ENCODE measurements at regions not wholly inside any gene's neighbourhood (a gene's known extent, or its start where the extent isn't known, plus 50 kb on each side); places are given as distances from the start of the nearest gene placed in this dataset.

DNA sequence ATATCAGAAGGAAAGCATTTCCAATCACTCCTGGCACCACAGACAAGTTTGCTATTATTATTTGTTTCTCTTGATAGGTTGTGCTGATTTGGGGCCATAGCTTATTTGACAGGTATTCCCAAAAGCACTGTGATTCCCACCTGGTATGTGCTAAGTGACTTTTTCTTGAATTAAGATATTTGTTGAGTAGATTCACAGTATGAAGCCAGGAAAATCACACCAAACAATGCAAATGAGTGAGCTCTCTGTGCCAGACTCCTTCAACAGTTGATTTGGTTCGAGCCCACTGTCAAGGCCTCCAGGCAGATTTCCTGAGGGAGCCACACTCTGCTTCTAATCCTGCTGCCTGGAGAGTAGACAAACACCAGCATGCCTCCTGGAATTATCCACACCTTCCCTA lies 253.0 kb upstream of the POU2AF2 start:
- 0% methylated on average over 1 of the region's 1 CpG for WGBS (ENCODE audit: insufficient coverage, insufficient replicate concordance, low lambda C conversion rate, missing lambda C conversion rate)
- SMC1A ChIA-PET (ENCODE audit: uncharacterized antibody, unreplicated experiment) = interaction anchor here (1.0 kb wide), 1 partner anchor 203 kb away, joined by 3 read pairs; no protein-coding TSS in a partner anchor

More for the DNA sequence above, 253.0 kb upstream of the POU2AF2 start:
- Histone ChIP-seq H4K20me1 (ENCODE audit: control insufficient read depth, insufficient read depth) (no peaks in the 10 kb centered on the region), H3K27me3 (replicated peaks in 1 of 2; ENCODE audit: control insufficient read depth in 2 of 2, insufficient read depth in 2 of 2, low read length in 1 of 2) (peaks cover 0 to 4% of the 10 kb centered on the region in 2 experiments; a peak in 1 of 4 replicates), H3K9me3 (replicated peaks; ENCODE audit: control insufficient read depth, insufficient read depth, low read length) (no peaks in the 10 kb centered on the region), H2AFZ (ENCODE audit: control insufficient read depth, low read depth, low read length) (no peak overlapping the region), H3K4me1 (ENCODE audit: control insufficient read depth, insufficient read depth, low read length) (no peaks in the 10 kb centered on the region), H3K27ac (ENCODE audit: control insufficient read depth, insufficient read depth) (no peak overlapping the region), H3K9ac (ENCODE audit: control insufficient read depth, insufficient read depth, low read length) (no peak overlapping the region), H3K4me3 (no peak overlapping the region), H3K79me2 (ENCODE audit: control insufficient read depth, insufficient read depth, low read length) (no peaks in the 10 kb centered on the region), H3K36me3 (ENCODE audit: control insufficient read depth in 2 of 2, insufficient read depth in 2 of 2, low read length in 1 of 2) (no peaks in the 10 kb centered on the region), H3K4me2 (ENCODE audit: control insufficient read depth, insufficient read depth) (no peak overlapping the region)
- intact Hi-C loops (cut with micrococcal nuclease; ENCODE audit: unreplicated experiment) (no loop called here), in situ Hi-C loops (cut with MboI) (no loop called here)
- no peak for FAIRE-seq
- CTCF ChIA-PET = no interaction called here
- RAD21 ChIA-PET (ENCODE audit: unreplicated experiment) = interaction anchor here (0.8 kb wide), 1 partner anchor 22 kb away, joined by 3 read pairs; no protein-coding TSS in a partner anchor
- POLR2A ChIA-PET = interaction anchor here (1.2 kb wide), 1 partner anchor 34 kb away, joined by 3 read pairs; no protein-coding TSS in a partner anchor
- TF ChIP-seq LARP7 (IDR thresholded peaks at IDR 0.05) (no peak), IRF4 (IDR thresholded peaks at IDR 0.05; ENCODE audit: low read depth, low read length) (no peak), BRCA1 (IDR thresholded peaks at IDR 0.05; ENCODE audit: low read depth, low read length) (no peak), SP1 (IDR thresholded peaks at IDR 0.05; ENCODE audit: low read depth, low read length) (no peak), SUZ12 (IDR thresholded peaks at IDR 0.05; ENCODE audit: unreplicated experiment) (no peak), JUND (IDR thresholded peaks at IDR 0.05; ENCODE audit: low read depth, low read length) (no peak), CHD4 (IDR thresholded peaks at IDR 0.05) (no peak), RB1 (IDR thresholded peaks at IDR 0.05; ENCODE audit: borderline replicate concordance) (no peak)
- TF ChIP-seq, protein P1, sequence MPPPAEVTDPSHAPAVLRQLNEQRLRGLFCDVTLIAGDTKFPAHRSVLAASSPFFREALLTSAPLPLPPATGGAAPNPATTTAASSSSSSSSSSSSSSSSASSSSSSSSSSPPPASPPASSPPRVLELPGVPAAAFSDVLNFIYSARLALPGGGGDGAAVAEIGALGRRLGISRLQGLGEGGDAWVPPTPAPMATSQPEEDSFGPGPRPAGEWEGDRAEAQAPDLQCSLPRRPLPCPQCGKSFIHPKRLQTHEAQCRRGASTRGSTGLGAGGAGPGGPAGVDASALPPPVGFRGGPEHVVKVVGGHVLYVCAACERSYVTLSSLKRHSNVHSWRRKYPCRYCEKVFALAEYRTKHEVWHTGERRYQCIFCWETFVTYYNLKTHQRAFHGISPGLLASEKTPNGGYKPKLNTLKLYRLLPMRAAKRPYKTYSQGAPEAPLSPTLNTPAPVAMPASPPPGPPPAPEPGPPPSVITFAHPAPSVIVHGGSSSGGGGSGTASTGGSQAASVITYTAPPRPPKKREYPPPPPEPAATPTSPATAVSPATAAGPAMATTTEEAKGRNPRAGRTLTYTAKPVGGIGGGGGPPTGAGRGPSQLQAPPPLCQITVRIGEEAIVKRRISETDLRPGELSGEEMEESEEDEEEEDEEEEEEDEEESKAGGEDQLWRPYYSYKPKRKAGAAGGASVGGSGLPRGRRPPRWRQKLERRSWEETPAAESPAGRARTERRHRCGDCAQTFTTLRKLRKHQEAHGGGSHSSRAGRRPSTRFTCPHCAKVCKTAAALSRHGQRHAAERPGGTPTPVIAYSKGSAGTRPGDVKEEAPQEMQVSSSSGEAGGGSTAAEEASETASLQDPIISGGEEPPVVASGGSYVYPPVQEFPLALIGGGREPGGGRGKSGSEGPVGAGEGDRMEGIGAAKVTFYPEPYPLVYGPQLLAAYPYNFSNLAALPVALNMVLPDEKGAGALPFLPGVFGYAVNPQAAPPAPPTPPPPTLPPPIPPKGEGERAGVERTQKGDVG (CRISPR knock-in tag; IDR thresholded peaks at IDR 0.05) = no peak
- TF ChIP-seq, protein P2, sequence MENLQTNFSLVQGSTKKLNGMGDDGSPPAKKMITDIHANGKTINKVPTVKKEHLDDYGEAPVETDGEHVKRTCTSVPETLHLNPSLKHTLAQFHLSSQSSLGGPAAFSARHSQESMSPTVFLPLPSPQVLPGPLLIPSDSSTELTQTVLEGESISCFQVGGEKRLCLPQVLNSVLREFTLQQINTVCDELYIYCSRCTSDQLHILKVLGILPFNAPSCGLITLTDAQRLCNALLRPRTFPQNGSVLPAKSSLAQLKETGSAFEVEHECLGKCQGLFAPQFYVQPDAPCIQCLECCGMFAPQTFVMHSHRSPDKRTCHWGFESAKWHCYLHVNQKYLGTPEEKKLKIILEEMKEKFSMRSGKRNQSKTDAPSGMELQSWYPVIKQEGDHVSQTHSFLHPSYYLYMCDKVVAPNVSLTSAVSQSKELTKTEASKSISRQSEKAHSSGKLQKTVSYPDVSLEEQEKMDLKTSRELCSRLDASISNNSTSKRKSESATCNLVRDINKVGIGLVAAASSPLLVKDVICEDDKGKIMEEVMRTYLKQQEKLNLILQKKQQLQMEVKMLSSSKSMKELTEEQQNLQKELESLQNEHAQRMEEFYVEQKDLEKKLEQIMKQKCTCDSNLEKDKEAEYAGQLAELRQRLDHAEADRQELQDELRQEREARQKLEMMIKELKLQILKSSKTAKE (IDR thresholded peaks at IDR 0.05; ENCODE audit: low read depth, poor library complexity, severe bottlenecking) = no peak
- TF ChIP-seq, protein P3, sequence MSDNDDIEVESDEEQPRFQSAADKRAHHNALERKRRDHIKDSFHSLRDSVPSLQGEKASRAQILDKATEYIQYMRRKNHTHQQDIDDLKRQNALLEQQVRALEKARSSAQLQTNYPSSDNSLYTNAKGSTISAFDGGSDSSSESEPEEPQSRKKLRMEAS (IDR thresholded peaks at IDR 0.05; ENCODE audit: low read depth, low read length) = no peak
- TF ChIP-seq, protein P4, sequence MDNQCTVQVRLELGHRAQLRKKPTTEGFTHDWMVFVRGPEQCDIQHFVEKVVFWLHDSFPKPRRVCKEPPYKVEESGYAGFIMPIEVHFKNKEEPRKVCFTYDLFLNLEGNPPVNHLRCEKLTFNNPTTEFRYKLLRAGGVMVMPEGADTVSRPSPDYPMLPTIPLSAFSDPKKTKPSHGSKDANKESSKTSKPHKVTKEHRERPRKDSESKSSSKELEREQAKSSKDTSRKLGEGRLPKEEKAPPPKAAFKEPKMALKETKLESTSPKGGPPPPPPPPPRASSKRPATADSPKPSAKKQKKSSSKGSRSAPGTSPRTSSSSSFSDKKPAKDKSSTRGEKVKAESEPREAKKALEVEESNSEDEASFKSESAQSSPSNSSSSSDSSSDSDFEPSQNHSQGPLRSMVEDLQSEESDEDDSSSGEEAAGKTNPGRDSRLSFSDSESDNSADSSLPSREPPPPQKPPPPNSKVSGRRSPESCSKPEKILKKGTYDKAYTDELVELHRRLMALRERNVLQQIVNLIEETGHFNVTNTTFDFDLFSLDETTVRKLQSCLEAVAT (IDR thresholded peaks at IDR 0.05) = no peak
- TF ChIP-seq, protein P5, sequence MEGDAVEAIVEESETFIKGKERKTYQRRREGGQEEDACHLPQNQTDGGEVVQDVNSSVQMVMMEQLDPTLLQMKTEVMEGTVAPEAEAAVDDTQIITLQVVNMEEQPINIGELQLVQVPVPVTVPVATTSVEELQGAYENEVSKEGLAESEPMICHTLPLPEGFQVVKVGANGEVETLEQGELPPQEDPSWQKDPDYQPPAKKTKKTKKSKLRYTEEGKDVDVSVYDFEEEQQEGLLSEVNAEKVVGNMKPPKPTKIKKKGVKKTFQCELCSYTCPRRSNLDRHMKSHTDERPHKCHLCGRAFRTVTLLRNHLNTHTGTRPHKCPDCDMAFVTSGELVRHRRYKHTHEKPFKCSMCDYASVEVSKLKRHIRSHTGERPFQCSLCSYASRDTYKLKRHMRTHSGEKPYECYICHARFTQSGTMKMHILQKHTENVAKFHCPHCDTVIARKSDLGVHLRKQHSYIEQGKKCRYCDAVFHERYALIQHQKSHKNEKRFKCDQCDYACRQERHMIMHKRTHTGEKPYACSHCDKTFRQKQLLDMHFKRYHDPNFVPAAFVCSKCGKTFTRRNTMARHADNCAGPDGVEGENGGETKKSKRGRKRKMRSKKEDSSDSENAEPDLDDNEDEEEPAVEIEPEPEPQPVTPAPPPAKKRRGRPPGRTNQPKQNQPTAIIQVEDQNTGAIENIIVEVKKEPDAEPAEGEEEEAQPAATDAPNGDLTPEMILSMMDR (IDR thresholded peaks at IDR 0.05 in 2 of 3, conservative IDR thresholded peaks at IDR 0.05 in 1 of 3; ENCODE audit: control insufficient read depth in 2 of 3, extremely low read depth in 1 of 3, insufficient read depth in 1 of 3, low read depth in 3 of 3, low read length in 3 of 3) = no peak
- ATAC-seq = no peak
- no peak for DNase-seq (ENCODE audit: low read depth, low spot score)
- no TSS peak for BruUV-seq (replicated peaks)

Measured in GM12878 (cell line).